Activated CD4-positive, alpha-beta T cell treated with anti-CD3 and anti-CD28 coated beads, Interleukin-2, amount 50 U/mL, for 48 hours (primary cell): ENCODE measurements at regions not wholly inside any gene's neighbourhood (a gene's known extent, or its start where the extent isn't known, plus 50 kb on each side); places are given as distances from the start of the nearest gene placed in this dataset.

Source experiments
- DNase-seq, 2 experiments: peaks; one replicate each; pipeline ENCODE4 v3.0.0-alpha.2; 2020

DNA sequence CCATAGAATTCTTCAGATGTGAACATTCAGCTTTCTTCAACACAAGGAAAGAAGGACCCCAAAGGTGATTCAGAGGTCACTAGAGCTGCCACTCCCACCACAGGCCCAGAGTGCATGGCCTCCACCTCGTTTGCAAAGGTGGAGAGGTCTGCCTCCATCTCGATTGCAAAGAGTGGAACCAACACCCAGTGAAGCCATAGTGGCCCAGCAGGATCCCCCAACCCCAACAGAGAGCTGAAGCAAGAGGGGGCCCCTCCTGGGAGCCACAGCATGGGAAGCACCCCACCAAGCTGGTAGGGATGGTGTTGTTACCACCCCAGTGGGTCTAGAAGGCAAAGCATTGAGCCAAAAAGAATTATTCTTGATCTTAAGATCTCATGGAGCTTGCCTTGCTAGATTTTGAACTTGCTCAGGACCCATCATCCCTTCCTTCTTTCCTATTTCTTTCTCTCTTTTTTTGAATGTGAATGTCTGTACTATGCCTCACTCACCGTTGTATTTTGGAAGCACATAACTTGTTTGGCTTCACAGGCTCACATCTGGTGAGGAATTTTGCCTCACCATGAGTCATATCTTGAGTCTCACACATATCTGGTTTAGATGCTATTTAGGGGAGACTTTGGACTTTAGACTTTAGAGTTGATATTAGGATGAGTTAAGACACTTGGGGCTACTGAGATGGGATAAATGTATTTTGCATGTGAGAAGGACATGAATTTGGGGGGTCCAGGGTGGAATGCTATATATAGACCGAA, 119.2 kb downstream of the ANKRD60 start:
- DNase-seq = no peak

DNA sequence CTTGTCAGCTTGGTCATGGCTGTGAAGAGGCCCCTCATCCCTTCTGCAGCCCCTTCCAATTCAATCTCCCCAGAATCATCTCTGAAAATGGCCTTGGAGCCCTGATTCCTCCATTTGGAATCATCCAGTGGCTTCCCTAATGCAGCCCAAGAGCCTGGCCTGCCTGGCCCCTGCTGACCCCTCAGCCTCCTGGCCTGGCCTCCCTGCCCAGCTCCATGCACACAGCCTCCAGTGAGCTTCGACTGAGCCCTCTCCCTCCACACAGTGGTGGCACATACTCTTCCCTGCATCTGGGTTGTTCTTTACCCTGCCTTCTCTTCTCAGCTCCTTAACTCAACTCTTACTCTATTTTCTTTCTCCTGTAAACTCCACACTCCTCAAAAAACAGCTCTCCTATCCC, 120.9 kb downstream of the ANKRD60 start:
- DNase-seq = no peak

DNA sequence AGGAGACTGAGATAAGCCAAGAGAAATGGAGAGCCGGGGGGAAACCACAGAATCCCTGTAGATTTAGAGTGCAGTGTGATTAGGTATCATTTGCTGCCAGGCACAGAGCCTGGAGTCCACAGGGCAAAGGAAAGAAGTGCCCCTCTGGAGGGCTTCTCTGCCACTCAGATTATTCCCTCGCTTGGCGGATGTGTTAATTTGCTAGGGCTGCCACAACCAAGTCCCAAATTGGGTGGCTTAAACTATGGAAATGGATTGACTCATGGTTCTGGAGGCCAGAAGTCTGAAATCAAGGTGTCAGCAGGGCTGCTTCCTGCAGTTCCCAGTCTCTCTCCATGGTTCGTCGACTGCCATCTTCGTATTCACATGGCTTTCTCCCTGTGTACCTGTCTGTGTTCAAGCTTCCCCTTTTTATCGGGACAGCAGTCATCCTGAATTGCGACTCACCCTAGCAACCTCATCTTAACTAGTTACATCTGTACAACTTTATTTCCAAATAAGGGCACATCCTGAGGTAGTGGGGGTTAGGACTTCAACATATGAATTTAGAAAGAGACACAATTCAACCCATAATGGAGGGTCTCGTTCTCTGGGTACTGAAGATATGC, 122.2 kb downstream of the ANKRD60 start:
- DNase-seq = no peak

DNA sequence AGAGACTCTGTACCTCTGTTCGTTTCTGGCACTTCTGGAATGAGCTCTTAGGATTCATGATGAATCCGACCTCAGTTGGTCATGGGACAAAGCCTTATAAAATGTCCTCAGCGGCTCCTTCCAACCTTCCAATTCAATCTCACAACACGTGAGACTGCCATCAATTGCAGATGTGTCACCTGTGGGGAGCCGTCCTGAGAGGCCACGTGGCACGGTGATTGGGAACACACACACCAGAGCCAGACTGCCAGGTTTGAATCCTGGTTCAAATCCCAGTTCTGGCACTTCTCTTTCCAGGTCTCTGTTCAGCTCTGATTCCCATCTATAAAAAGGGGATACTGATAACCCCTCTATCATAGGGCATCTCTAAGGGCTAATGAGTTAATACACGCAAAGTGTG, 124.5 kb downstream of the ANKRD60 start:
- no peak for DNase-seq

DNA sequence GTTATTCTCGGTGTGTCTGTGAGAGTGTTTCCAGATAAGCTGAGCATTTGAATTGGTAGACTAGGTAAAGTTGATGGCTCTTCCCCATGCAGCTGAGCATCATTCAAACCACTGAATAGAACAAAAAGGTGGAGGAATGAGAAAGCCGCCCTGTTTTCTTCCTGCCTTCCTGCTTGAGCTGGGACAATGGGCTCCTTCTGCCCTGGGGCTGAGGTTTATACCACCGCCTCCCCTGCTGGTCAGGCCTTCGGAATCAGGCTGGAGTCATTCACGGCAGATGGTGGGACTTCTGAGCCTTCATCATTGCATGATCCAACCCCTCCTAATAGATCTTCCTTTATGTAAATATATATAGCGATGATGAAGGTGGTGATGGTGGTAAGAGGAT, 124.9 kb downstream of the ANKRD60 start:
- no peak for DNase-seq

DNA sequence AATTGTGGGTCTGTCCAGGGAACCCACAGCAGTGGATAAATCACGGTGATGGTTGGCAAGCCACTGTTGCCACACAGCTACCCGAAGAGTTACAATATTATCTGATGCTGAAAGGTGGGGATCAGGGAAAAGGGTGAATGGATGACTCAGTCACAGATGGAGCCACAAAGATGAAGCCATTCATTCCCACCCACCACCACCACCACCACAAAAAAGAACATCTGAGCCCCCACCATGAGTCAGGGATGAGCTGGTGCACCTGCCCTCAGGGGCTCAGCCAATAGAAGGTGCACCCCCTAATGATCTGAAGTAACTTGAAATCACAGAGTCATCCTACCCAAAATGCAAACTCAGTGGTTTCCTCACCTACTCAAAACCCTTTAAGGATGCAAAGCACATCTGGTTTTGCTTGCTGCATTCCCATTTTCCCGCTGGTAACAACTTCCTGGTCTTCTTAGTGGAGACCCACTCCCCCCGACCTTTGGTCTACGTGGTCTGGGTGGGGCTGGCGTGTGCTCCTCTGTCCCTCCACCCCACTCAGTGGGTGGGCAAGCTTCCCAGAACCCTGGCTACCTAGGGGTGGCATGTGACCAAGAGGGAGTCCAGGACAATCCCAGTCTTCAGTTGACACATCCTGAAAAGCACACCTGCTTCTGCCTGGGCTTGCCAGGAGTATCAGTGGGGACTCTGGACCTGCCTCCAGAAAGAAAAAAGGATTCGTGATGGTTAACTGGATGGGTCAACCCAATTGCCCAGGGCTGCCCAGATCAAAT, 125.5 kb downstream of the ANKRD60 start:
- DNase-seq = peak; percentile 31 to 51

DNA sequence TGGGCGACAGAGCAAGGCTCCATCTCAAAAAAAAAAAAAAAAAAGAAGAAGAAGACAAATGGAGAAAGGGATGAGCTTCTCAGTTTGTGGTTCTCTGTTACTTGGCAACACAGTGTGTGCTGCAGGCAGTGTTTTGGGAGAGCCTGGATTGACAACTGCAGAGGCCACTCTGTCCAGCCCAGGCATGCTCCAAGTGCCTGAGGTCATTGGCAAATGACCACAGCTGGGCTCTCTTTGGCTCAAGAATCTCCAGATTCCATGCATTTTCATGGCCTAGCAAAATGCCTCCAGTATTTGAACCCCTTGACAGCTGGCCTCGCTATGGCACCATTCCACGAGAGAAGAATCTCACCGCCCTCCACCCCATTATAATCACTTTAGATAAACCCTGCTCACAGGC, 126.2 kb downstream of the ANKRD60 start:
- no peak for DNase-seq

DNA sequence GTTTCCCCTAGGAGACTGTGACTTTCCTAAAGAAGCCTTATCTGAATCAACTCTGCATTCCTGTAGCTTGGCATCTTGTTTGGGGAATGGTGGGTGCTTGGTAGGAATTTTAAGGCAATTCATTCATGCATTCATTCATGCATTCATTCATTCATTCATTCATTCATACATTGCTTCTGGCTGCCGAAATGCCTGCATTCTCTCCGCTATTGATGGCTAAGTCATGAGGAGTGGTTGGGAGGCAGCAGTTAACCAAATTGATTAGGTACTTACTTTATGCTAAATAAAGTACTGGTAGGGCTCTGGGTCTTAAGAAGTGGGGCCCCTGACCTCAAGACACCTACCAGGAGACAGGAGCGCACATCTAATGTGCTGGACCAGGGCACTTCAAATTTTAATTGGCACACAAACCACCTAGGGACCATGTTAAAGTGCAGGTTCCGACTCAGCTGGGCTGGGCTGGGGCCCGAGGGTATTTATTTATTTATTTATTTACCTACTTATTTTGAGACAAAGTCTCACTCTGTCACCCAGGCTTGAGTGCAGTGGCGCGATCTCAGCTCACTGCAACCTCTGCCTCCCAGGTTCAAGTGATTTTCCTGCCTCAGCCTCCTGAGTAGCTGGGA, 127.6 kb downstream of the ANKRD60 start:
- no peak for DNase-seq

DNA sequence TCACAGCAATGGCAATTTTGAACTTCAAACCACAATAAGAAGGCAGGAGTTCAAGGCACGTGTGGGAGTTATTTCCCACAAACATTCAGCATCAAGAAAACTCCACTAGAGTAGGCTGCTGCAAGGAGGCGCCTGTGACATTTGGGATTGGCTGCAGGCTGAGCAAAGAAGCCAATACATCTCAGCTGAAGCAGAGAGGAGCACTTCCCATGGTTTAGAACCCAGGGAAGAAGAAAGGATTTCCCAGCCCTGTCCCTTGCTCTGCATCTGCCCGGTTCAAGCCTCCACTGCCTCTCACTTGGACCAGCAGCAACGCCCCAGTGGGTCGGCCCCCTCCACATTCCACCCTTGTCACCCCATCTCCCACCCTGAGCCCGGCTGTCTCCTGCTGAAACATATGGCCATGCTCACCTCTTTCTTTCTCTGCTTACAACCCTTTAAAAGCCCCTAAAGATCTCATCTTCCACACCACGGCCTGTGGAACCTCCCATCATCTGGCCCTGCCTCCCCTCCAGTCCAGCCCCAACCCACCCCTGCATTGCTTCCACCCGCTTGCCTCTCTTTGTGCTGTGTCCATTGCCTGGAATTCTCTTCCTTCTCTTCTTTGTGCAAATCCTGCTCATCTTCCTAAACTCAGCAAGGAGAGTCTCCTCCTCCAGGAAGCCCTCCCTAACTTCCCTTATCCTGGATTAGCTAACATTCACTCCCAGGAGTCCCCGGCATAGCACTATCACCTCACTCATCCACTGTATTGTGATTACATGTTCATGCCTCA, 128.3 kb downstream of the ANKRD60 start:
- DNase-seq = no peak

DNA sequence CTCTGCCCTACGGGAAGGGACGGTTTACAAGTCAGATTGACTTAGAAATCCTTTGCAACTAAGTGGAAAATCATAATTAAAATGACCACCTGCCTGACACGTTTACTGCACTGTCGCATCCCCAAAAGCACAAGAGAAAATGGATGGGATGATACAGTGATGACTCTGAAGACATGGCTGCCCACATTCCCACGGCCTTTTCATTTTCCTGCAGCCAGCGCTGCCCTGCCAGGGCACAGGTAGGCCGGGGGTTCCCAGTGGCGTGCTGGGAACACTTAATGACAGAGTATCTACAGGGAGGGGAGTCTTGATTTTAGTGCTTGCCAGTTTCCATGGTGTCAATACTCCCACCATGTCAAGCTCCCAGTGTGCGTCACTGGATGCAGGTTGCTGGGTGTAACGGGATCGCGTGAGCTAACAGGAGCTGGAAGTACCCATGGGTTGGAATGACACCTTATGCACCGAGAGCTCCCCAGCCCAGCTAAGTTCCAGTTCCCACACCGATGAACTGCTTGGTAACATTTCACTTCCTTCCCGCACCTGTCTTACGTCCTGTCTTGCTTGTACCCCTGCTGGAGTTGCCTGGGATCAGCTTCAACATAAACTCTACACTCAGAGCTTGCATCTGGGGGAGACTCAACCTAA, 129.0 kb downstream of the ANKRD60 start:
- DNase-seq = no peak

DNA sequence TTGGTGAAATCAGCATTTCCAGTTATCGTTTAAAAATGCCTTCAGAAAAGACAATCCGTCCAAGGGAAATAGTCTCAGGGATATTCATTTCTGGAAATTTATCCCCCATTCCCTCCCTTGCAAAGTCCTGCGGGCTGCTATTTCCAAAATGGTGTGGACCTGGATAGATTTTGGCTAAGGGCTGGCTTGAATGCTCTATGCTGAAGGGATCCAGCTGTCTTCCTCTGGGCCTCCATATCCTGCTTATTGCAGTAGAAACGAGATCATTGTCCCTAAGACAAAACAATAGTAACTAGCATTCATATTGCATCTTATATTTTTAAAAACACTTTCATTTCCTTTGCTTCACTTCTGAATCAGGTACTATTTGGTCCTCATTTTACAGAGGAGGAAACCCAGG, 129.9 kb downstream of the ANKRD60 start:
- no peak for DNase-seq

DNA sequence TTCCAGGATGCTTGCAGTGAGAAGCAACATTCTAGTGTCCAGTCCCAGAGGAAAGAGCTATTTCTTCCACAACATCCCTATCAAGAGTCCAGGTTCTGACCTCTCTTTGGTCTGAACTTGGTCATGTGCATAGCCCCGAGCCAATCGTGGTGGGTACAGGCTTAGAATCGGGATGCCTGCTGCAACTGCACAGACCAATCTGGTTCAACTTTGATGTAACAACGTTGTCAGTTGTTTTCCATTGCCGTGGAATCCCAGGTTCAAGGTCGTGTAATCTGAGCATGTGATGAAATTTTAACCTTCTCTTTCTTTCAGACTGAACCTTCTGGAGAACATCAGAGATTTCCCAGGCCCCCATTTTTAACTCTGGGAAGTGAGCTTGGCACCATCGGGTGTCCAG, 130.5 kb downstream of the ANKRD60 start:
- DNase-seq = no peak

DNA sequence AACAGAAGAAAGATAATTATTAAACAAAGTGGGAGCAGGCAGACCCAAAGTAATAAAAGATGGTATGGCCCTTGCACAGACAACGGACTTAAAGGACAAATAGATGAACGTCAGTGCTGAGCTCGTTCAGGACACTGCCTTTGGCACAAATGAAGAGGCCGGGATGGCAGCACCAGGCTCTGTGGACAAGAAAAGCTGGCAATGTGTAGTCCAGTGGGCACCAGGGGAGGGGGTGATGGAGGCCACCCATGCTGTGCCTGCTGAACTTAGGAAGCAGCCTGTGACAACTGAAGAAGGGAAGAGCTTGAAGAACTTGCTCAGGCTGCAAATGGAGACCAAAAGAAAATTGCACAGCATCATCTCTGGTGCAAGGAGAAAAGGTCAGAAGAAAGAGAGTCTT, 131.0 kb downstream of the ANKRD60 start:
- DNase-seq = no peak

DNA sequence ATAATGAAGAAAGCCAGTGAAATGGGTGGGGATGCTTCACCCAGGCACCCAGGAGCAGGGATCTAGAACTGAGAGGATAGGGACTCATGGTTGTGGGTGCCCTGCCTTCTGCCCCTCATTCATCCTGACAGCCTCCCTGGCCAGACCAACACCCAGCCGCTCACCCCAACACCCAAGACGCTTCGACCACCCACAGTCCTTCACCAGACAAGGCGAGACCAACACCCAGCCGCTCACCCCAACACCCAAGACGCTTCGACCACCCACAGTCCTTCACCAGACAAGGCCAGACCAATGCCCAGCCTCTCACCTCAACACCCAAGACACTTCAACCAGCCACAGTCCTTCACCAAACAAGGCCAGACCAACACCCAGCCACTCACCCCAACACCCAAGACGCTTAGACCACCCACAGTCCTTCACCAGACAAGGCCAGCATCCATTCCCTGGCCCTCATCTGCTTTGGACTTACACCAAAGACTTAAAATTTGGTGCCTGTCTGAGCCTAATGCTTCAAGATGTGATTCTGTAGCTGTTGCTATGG, 131.5 kb downstream of the ANKRD60 start:
- no peak for DNase-seq

DNA sequence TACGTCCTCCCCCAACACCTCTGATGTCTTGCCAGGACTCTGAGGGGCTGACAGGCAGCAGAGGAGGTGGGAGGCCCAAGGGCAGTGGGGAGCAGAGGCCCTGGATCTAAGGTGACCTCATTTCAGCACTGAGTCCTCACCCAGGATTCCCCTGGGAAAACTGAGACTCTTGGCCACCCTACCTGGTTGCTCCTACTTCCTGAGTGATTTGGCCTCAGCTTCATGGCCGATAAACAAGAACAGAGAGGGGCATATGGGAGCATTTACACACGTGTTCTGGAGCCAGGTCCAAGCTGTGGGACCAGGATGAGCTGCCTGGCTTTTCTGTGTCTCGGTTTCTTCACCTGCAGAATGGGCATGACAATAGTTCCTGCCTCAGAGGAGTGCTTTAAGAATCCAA, 133.8 kb downstream of the ANKRD60 start:
- no peak for DNase-seq

DNA sequence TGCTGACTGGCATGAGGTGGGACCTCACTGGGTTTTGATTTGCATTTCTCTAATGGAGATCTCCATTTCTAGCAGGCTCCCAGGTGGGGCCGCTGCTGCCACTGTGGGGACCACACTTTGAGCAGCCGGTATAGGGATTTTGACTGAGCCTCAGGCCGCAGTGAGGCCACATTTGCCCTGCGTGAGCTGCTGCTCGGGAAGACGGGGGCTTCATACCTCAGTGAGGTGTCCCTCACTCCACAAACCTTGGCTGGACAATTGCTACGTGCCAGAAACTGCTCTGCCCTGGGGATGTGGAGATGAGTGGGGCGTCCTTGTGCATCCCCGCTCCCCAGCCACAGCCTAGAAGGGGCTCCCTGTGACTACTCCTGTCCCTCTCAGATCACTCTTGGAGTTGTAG, 134.3 kb downstream of the ANKRD60 start:
- no peak for DNase-seq

DNA sequence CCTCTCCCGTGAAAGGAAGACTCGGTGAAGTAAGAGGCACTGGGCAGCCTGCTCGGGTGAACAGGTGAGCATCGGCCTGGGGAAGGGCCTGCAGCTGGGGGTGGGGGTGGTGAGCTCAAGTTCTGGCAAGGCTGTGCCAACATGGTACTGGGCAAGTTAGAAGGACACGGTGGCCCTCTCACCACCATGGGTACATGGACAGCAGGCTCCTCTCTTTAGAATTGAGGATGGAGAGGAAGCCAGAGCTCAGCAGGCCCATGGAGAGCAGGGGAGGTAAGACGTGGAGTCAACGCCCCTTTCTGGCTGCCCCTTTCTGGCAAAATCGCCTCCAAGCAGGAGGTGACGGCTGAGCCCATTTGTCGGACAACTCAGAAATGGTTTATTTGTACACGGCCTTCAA, 135.6 kb downstream of the ANKRD60 start:
- no peak for DNase-seq

DNA sequence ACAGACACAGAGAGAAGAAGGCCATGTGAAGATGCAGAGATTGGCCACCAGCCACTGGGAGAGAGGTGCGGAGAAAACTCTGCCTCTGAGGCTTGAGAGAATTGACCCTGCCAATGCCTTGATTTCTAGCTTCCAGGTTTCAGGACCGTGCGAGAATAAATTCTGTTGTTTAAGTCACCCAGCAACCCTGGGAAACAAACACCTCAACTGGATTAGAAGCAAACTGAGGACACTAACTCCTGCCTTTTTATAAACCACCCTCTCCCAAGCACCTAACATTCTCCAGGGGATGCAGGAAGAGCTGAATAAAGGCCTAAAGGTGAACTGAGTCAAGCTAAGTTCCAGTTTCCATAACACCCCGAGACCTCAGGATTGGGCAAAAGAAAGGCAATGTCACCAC, 136.1 kb downstream of the ANKRD60 start:
- no peak for DNase-seq

DNA sequence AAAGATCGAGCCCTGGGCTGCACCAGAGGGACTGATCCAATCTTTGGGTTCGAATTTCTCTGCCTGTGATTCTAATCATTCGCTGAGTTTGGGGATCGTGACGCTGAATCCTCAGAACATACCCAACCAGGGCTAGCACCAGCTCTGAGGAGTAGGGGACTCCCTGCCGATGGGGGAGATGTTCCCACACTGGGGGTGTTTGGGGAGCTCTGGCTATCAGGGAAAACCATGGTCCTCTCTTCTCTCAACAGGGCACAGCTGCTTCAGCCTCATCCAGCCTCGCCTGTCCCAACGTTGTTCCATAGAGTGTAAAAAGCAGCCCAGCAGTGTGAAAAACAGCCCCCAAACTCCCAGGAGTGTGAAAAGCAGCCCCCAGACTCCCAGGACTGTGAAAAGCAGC, 136.6 kb downstream of the ANKRD60 start:
- no peak for DNase-seq

DNA sequence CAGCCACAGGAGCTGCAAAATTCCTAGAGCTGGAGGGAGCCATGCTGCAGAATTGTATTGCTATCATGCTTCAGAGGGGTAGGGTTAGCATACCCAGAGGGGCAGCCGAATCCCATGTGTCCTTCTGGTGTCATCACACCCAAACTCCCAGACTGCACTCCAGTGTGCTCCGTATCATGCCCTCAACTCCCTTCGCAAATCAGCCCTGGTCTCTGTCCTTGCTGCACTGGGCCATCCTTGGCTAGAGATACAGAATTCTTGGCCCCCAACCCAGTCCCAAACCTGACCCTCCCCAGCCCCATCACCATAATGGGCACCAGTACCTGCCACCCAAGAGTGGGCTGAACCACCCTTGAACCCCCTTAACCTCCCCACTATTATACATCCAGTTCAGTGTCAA, 138.3 kb downstream of the ANKRD60 start:
- DNase-seq = no peak

DNA sequence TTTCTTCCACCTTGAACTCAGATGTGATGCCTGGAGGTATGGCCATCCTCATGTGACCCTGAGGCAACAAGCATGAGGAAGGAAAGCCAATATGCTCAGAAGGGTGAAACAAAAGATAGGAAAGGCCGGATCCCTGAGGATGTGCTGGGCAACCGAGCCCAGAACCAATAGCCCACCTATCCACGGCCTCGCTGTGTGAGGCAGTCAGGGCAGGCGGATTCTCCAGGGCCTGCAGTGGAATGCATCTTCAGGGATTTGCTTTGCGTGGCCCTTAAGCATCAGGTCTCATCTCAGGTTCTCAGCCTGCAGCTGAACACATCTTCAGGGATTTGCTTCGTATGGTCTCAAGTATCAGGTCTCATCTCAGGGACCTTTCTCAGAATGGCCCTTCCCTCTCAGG, 139.8 kb downstream of the ANKRD60 start:
- no peak for DNase-seq

DNA sequence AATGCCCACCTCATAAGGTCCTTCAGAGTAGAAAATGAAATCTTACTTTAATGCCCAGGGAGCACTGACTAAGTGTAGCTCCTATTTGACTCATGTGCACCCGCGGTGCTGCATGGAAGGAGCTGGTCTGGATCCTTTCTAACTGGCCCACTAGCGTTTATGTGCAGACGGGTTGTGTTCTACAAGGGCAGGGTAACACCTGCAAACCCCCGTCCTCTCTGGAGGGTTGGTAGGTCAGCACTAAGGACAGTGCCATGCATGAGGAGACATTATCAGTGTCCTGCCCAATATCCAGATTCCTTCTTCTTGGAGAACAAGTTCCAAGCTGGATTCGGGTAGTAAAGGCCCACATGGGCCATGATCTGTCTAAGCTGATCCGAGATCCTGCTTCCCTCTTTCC, 140.3 kb downstream of the ANKRD60 start:
- DNase-seq = no peak
